ENCODE measurements at regions not wholly inside any gene's neighbourhood (a gene's known extent, or its start where the extent isn't known, plus 50 kb on each side); places are given as distances from the start of the nearest gene placed in this dataset.
"Not testable (repeated sequence)": the region's sequence is repeated elsewhere in the genome, so short reads cannot be mapped to it uniquely, and the experiment has no call there.

- peak overlapping the region; percentile 42 for H3K27ac Mint-ChIP-seq
- H3K4me3 Mint-ChIP-seq = peak overlapping the region; percentile 46
- no peak for DNase-seq (ENCODE audit: low spot score in 2 of 2, unreplicated experiment in 2 of 2)
- no peaks in the 10 kb centered on the region for H3K27me3 Mint-ChIP-seq (ENCODE audit: low read depth)
- no peak for TF ChIP-seq CTCF (IDR thresholded peaks at IDR 0.05; ENCODE audit: unreplicated experiment)
- H3K36me3 Mint-ChIP-seq = peaks cover 1% of the 10 kb centered on the region
- peaks cover 14% of the 10 kb centered on the region for H3K9me3 Mint-ChIP-seq
- peaks cover 10% of the 10 kb centered on the region for H3K4me1 Mint-ChIP-seq
Observed at GRCh38 chr4:103948244-103949018, 228.6 kb upstream of the TACR3 start.

- peaks cover 1% of the 10 kb centered on the region for H3K36me3 Mint-ChIP-seq
- peaks cover 6% of the 10 kb centered on the region for H3K9me3 Mint-ChIP-seq
- H3K27me3 Mint-ChIP-seq (ENCODE audit: low read depth) = no peaks in the 10 kb centered on the region
- no peak overlapping the region for H3K4me3 Mint-ChIP-seq
- H3K27ac Mint-ChIP-seq = no peak overlapping the region
- peaks cover 10% of the 10 kb centered on the region for H3K4me1 Mint-ChIP-seq
- no peak for TF ChIP-seq CTCF (IDR thresholded peaks at IDR 0.05; ENCODE audit: unreplicated experiment)
- no peak for DNase-seq (ENCODE audit: low spot score in 2 of 2, unreplicated experiment in 2 of 2)
Observed at GRCh38 chr4:103947617-103948016, 227.8 kb upstream of the TACR3 start.

- H3K9me3 Mint-ChIP-seq; H3K4me1 Mint-ChIP-seq; H3K36me3 Mint-ChIP-seq; DNase-seq (ENCODE audit: low spot score in 2 of 2, unreplicated experiment in 2 of 2); H3K27me3 Mint-ChIP-seq (ENCODE audit: low read depth); H3K4me3 Mint-ChIP-seq; H3K27ac Mint-ChIP-seq: not testable (repeated sequence)
Observed at GRCh38 chr4:103946621-103947268, 227.0 kb upstream of the TACR3 start.

DNA sequence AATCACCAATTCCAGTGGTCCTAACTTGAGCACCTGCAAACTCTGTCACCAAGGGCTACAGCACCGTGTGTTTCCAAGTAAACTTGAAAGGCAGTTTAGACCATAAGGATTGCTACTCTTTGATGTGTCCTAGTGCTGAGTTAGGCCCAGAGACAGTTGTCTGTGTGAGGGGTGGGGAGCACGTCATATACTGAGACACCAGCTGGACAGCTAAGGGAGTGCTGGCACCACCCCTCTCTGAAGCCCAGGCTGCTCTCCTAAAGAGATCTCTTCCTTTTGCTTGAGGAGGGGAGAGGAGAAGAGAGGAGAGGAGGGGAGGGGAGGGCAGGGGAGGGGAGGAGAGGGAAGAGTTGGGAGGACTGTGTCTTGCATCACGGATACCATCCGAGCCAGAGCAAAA, 218.7 kb upstream of the TACR3 start:
- no peaks in the 10 kb centered on the region for H3K36me3 Mint-ChIP-seq

GRCh38 chr4:103936653-103937145, 216.9 kb upstream of the TACR3 start:
- no peak for TF ChIP-seq CTCF (IDR thresholded peaks at IDR 0.05; ENCODE audit: unreplicated experiment)
- Mint-ChIP-seq H3K36me3 (no peaks in the 10 kb centered on the region), H3K27ac (no peak overlapping the region), H3K9me3 (no peaks in the 10 kb centered on the region), H3K4me1 (no peaks in the 10 kb centered on the region), H3K4me3 (no peak overlapping the region), H3K27me3 (ENCODE audit: low read depth) (no peaks in the 10 kb centered on the region)
- no peak for DNase-seq (ENCODE audit: low spot score in 2 of 2, unreplicated experiment in 2 of 2)

More for the DNA sequence above, 218.7 kb upstream of the TACR3 start:
- Mint-ChIP-seq H3K27ac (no peak overlapping the region), H3K4me1 (no peaks in the 10 kb centered on the region), H3K9me3 (no peaks in the 10 kb centered on the region), H3K4me3 (no peak overlapping the region), H3K27me3 (ENCODE audit: low read depth) (no peaks in the 10 kb centered on the region)
- no peak for DNase-seq (ENCODE audit: low spot score in 2 of 2, unreplicated experiment in 2 of 2)
- TF ChIP-seq CTCF (IDR thresholded peaks at IDR 0.05; ENCODE audit: unreplicated experiment) = no peak

- Mint-ChIP-seq H3K9me3 (no peaks in the 10 kb centered on the region), H3K4me1 (no peaks in the 10 kb centered on the region), H3K4me3 (no peak overlapping the region), H3K27me3 (ENCODE audit: low read depth) (no peaks in the 10 kb centered on the region), H3K27ac (no peak overlapping the region), H3K36me3 (no peaks in the 10 kb centered on the region)
- peak; percentile 92 for TF ChIP-seq CTCF (IDR thresholded peaks at IDR 0.05; ENCODE audit: unreplicated experiment)
- DNase-seq (ENCODE audit: low spot score in 2 of 2, unreplicated experiment in 2 of 2) = no peak
Observed at GRCh38 chr4:103934178-103934789, 214.5 kb upstream of the TACR3 start.
